Inferior parietal cortex (tissue), 1 donor: ENCODE measurements at regions not wholly inside any gene's neighbourhood (a gene's known extent, or its start where the extent isn't known, plus 50 kb on each side); places are given as distances from the start of the nearest gene placed in this dataset.
"Not testable (repeated sequence)": the region's sequence is repeated elsewhere in the genome, so short reads cannot be mapped to it uniquely, and the experiment has no call there.

ENCODE experiments used
- DNase-seq: peaks from one replicate; pipeline ENCODE4 v3.0.0-alpha.2; 2016; ENCODE audit errors: extremely low spot score

DNA sequence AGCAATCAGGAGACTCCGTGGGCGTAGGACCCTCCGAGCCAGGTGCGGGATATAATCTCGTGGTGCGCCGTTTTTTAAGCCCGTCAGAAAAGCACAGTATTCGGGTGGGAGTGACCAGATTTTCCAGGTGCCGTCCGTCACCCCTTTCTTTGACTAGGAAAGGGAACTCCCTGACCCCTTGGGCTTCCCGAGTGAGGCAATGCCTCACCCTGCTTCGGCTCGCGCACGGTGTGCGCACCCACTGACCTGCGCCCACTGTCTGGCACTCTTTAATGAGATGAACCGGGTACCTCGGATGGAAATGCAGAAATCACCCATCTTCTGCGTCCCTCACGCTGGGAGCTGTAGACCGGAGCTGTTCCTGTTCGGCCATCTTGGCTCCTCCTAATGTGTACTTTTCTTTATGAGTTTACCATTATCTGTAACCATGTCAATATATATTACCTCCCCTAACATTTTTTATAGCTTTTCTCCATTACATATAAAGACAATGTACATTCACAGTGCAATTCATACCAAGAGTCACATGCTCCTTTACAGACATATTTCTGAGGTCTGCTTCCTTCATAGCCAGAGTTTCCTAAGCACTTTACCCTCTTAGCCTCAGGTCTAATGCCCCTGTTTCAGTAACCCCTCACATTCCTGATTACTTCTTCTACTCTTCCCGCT, 71.4 kb upstream of the TLE4 start:
- DNase-seq = not testable (repeated sequence)

DNA sequence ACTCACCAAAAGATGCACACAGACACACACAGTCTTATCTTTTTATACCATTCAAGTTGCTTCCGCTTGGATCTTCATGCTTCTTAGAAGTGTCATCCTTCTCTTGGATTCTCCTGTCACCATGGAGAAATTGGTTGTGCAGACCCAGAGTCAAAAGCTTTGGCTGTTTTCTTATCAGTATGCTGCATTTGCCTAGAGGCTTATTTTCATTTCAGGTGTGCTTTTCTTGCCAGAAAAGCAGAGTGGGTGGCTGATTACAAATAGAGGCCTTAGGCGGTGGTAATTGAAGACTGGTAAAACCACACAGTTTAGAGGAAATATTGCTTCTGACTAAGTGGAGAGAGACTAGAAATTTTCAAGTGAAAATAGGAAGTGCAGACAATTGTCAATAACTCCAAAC, 70.2 kb upstream of the TLE4 start:
- no peak for DNase-seq

- DNase-seq = no peak
These were observed 64.0 kb upstream of the TLE4 start for GRCh38 chr9:79507801-79508200.

DNA sequence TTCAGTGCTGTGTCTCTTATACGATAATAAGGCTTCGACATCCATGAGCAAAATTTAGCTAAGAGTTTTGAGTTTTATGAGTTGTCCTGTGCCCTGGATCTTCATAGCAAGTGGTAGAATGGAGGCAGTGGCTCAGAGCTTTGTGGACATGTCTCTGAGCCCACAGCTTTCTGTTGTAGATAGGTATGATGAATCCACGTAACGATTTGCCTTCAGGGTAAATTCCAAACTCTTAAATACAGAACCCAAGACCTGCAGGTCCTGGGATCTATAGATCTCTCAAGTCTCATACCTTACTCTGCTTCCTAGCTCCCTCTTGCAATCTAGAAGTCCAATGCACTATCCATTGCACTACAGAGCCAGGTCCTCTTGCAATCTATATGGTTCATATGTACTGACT, 59.5 kb upstream of the TLE4 start:
- DNase-seq = no peak
